Neuron (in vitro differentiated cells): ENCODE measurements at regions not wholly inside any gene's neighbourhood (a gene's known extent, or its start where the extent isn't known, plus 50 kb on each side); places are given as distances from the start of the nearest gene placed in this dataset.

Experiments
- H2AFZ ChIP-seq: one replicate; pipeline ENCODE4 v1.6.1; 2013; ENCODE audit warnings: low read depth, mild to moderate bottlenecking, inconsistent platforms, low read length, moderate library complexity
- H3K27me3 ChIP-seq: one replicate; pipeline ENCODE4 v1.6.1; 2013; ENCODE audit warnings: low read length; ENCODE audit not compliant: insufficient read depth
- H3K36me3 ChIP-seq: one replicate; pipeline ENCODE4 v1.6.1; 2013; ENCODE audit warnings: low read length; ENCODE audit not compliant: insufficient read depth
- H3K4me1 ChIP-seq: one replicate; pipeline ENCODE4 v1.6.1; 2013; ENCODE audit warnings: low read length; ENCODE audit not compliant: insufficient read depth
- H3K4me3 ChIP-seq: 2 replicates; pipeline ENCODE4 v1.5.1; 2013; ENCODE audit warnings: mild to moderate bottlenecking, low read length, moderate library complexity
- H3K9me3 ChIP-seq: one replicate; pipeline ENCODE4 v1.6.1; 2013; ENCODE audit warnings: low read length

DNA sequence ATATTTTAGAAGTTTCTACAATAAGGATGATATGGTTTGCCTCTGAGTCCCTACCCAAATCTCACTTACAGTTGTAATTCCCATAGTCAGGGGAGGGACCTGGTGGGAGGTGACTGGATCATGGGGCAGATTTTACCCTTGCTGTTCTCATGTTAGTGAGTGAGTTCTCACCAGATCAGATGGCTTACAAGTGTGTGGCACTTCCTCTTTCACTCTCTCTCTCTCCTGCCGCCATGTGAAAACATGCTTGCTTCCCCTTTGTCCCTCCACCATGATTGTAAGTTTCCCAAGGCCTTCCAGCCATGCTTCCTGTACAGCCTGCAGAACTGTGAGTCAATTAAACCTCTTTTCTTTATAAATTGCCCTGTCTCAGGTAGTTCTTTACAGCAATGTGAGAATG is 527.5 kb upstream of the ID4 start:
- no peaks in the 10 kb centered on the region for H3K9me3 ChIP-seq
- no peaks in the 10 kb centered on the region for H3K27me3 ChIP-seq
- H2AFZ ChIP-seq: no peak overlapping the region
- H3K36me3 ChIP-seq: no peaks in the 10 kb centered on the region
- H3K4me1 ChIP-seq: peaks cover 24% of the 10 kb centered on the region
- H3K4me3 ChIP-seq: no peak overlapping the region

- no peak overlapping the region for H3K4me3 ChIP-seq
Measured at GRCh38 chr6:19311786-19312185, 525.4 kb upstream of the ID4 start.

GRCh38 chr6:19312241-19312978 is 524.8 kb upstream of the ID4 start:
- H2AFZ ChIP-seq: no peak overlapping the region
- H3K9me3 ChIP-seq: no peaks in the 10 kb centered on the region
- H3K27me3 ChIP-seq: no peaks in the 10 kb centered on the region
- H3K4me1 ChIP-seq: peaks cover 24% of the 10 kb centered on the region
- no peaks in the 10 kb centered on the region for H3K36me3 ChIP-seq
- H3K4me3 ChIP-seq: no peak overlapping the region

More at GRCh38 chr6:19311786-19312185, 525.4 kb upstream of the ID4 start:
- Histone ChIP-seq H3K36me3 (no peaks in the 10 kb centered on the region), H3K4me1 (peaks cover 24% of the 10 kb centered on the region), H2AFZ (no peak overlapping the region), H3K9me3 (no peaks in the 10 kb centered on the region), H3K27me3 (no peaks in the 10 kb centered on the region)

GRCh38 chr6:19317431-19317986 is 519.7 kb upstream of the ID4 start:
- Histone ChIP-seq H3K4me3 (no peak overlapping the region), H3K27me3 (no peaks in the 10 kb centered on the region), H3K9me3 (no peaks in the 10 kb centered on the region), H3K4me1 (peaks cover 22% of the 10 kb centered on the region), H2AFZ (no peak overlapping the region), H3K36me3 (no peaks in the 10 kb centered on the region)

GRCh38 chr6:19319005-19319404 is 518.2 kb upstream of the ID4 start:
- H3K4me3 ChIP-seq: no peak overlapping the region
- H3K4me1 ChIP-seq: peaks cover 11% of the 10 kb centered on the region
- no peaks in the 10 kb centered on the region for H3K27me3 ChIP-seq
- H3K9me3 ChIP-seq: no peaks in the 10 kb centered on the region
- no peaks in the 10 kb centered on the region for H3K36me3 ChIP-seq
- no peak overlapping the region for H2AFZ ChIP-seq

DNA sequence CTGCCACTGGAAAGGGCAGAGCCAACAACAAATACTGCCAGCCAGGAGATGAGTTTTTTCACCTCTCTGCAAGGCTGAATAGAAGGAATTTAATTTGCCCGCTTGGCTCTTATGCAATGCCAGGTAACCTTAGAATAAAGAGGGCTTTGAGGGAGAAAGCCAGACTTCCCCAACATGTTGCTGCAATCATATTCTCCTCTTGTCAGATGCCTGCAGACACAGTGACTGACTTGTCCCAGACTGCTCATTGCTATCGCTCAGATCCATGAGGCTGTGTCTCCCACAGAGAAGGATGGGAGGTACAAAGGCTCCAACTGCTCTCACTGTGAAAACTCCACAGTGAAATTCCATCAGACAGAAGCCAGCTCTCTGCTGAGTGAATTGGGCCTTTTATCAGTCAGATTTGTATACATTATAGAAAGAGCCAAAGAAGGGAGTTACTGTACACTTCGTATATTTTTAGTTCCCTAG is 517.0 kb upstream of the ID4 start:
- H3K4me1 ChIP-seq: peaks cover 10% of the 10 kb centered on the region
- H3K36me3 ChIP-seq: no peaks in the 10 kb centered on the region
- no peaks in the 10 kb centered on the region for H3K9me3 ChIP-seq
- no peaks in the 10 kb centered on the region for H3K27me3 ChIP-seq
- H3K4me3 ChIP-seq: no peak overlapping the region
- H2AFZ ChIP-seq: no peak overlapping the region

DNA sequence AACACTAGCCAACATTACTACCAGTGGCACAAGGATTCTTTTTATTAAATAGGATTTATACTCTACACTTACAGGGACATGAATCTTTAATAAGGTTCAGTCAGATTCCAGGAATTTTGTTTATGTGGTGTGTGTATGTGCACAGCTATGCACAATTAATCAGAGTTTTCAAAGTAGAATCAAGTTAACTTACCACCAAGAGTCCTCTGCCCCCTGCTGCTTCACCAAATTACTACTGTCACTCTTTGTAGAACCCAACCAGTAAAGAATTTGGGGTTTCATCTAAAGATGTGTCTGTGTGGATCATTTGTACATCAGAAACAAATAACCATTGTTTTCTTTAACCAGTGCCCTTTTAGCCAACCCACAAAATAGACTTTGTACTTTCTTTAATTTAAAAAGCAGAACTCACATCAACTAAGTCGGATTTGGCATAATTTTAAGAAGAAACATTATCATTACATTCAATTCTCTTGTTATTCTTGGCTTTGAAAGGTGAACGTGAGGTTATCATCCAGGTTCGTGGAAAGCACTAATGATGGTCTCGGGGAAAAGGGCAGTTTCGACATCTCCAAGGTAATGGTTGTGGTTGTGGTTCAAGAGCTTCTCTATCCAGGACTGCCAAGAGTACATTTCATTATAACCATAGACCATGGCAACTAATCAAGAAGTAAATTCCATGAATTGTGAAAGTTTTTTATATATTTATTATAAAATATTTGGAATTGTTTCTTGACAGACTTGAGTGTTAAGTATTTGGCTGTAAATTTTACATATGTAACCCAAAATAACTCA is 514.3 kb upstream of the ID4 start:
- Histone ChIP-seq H3K4me1 (peaks cover 14% of the 10 kb centered on the region), H2AFZ (no peak overlapping the region), H3K9me3 (no peaks in the 10 kb centered on the region), H3K4me3 (no peak overlapping the region), H3K27me3 (no peaks in the 10 kb centered on the region), H3K36me3 (no peaks in the 10 kb centered on the region)

DNA sequence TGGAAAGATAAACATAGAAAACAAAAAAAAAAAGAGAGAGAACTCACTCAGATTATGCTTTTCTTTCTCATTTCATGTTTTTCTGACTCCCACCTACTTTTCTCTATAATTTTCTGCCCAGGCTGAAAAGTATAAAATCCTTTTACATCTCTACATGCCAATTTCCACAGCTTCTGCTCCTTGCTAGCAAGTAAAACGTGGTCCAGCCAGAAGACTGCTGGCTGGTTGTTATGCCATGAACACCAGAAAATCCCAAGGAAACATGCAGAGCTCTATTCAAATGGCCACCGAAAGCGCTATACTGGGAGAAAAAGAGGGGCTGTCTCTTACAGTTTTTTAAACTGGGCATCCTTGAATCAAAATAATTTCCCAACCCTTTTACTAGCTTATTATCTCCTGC is 512.8 kb upstream of the ID4 start:
- Histone ChIP-seq H3K4me3 (no peak overlapping the region), H3K9me3 (no peaks in the 10 kb centered on the region), H2AFZ (no peak overlapping the region), H3K4me1 (peaks cover 16% of the 10 kb centered on the region), H3K27me3 (no peaks in the 10 kb centered on the region), H3K36me3 (no peaks in the 10 kb centered on the region)

GRCh38 chr6:19325335-19325789 is 511.8 kb upstream of the ID4 start:
- Histone ChIP-seq H3K9me3 (no peaks in the 10 kb centered on the region), H3K36me3 (no peaks in the 10 kb centered on the region), H3K4me3 (no peak overlapping the region), H3K4me1 (peaks cover 12% of the 10 kb centered on the region), H3K27me3 (no peaks in the 10 kb centered on the region), H2AFZ (no peak overlapping the region)

DNA sequence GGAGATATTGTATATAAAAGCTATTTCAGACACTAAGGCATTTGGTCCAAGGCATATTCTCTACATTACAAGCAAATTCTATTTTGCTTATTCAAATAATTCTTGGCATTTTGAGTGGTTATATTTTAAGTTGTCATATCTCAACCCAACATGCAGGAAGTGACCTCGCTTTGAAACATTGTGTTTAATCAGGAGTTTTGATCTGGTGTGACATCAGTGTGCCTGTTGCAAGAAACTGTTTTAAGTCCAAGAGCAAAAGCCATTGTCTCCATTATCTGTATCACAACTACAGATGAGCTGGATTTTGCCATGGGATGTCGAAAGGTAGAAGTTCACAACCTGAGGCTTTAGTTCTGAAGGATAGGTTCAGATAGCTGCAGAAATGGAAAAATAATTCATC is 509.9 kb upstream of the ID4 start:
- Histone ChIP-seq H3K27me3 (no peaks in the 10 kb centered on the region), H3K4me3 (no peak overlapping the region), H2AFZ (no peak overlapping the region), H3K9me3 (no peaks in the 10 kb centered on the region), H3K4me1 (peaks cover 6% of the 10 kb centered on the region), H3K36me3 (no peaks in the 10 kb centered on the region)

GRCh38 chr6:19327661-19328060 is 509.5 kb upstream of the ID4 start:
- no peaks in the 10 kb centered on the region for H3K36me3 ChIP-seq
- H3K4me3 ChIP-seq: no peak overlapping the region
- no peak overlapping the region for H2AFZ ChIP-seq
- H3K4me1 ChIP-seq: peaks cover 6% of the 10 kb centered on the region
- H3K27me3 ChIP-seq: no peaks in the 10 kb centered on the region
- H3K9me3 ChIP-seq: no peaks in the 10 kb centered on the region

GRCh38 chr6:19329078-19329477 is 508.1 kb upstream of the ID4 start:
- no peaks in the 10 kb centered on the region for H3K9me3 ChIP-seq
- no peak overlapping the region for H2AFZ ChIP-seq
- no peaks in the 10 kb centered on the region for H3K27me3 ChIP-seq
- no peak overlapping the region for H3K4me3 ChIP-seq
- no peaks in the 10 kb centered on the region for H3K36me3 ChIP-seq
- H3K4me1 ChIP-seq: peaks cover 6% of the 10 kb centered on the region

- no peaks in the 10 kb centered on the region for H3K9me3 ChIP-seq
- no peaks in the 10 kb centered on the region for H3K36me3 ChIP-seq
- no peaks in the 10 kb centered on the region for H3K27me3 ChIP-seq
- H3K4me1 ChIP-seq: peaks cover 6% of the 10 kb centered on the region
- H2AFZ ChIP-seq: no peak overlapping the region
- H3K4me3 ChIP-seq: no peak overlapping the region
Measured at GRCh38 chr6:19331089-19331488, 506.1 kb upstream of the ID4 start.
